ENCODE measurements at regions not wholly inside any gene's neighbourhood (a gene's known extent, or its start where the extent isn't known, plus 50 kb on each side); places are given as distances from the start of the nearest gene placed in this dataset.

DNA sequence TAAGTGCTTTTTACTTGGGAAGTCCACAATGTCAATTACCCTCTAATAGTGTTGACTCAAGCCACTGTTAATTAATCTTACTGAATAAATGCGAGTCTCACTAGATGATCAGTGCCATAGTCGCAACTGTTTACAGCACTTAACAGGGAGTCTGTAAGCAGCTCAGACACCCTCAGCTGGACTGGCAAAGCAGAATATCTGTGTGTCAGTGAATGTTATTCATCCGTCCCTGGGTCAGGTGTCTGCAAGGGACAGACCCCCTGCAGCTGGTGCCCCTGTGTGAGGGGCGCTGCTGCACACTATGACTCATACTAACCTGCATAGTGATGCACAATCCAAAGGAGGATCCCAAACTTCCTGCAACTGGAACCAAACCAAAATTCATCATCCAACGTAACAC, 306.5 kb downstream of the HHIPL2 start:
- no peak for DNase-seq (ENCODE audit: low read depth)

DNA sequence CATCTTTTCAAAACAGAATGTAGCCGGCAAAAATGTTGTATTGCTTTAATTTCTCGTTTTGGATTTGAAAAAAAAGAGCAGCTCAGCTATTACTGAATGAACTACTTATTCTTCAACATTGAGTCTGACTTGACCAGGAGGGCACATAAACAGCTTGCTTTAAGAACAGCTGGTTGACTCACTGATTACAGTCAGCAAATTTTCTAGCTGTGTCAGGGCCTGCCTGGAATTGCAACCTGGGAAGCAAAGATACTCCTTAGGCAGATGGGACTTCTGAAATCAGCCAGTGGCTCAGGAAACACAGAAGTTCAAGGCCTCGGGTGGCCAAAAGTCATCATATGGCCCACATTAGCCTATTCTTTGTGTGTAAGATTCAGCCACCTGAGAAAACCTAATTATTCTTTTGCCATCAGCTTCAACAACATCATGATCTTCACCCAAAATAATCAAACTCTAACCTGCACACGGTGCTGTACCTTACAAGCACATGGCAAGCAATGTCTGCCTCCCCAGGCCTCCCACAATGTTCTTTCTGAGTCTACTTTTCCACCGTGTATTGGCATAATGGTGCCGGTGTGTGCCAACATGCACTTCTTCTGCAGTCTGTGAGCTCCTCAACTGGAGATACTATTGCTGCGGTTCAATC, 307.2 kb downstream of the HHIPL2 start:
- peak; percentile 80 for DNase-seq (ENCODE audit: low read depth)

DNA sequence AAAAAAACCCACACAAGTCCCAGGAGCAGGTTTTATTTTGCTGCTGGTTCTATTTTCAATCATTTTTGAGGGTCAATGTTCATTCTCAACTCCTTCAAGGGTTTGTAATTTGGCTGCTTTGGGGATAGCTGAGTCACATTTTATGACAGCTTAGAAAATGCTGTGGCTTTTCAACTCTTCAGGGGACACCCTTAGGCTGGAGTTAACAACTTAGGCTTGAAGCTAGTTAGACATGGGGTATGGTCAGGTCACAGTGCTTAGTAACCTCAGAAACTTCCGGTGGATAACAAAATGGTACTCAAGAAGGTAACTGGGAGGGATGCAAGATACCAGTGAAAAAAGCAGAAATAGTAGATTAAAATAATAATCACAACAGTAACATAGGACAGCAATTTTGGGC, 308.8 kb downstream of the HHIPL2 start:
- no peak for DNase-seq (ENCODE audit: low read depth)

DNA sequence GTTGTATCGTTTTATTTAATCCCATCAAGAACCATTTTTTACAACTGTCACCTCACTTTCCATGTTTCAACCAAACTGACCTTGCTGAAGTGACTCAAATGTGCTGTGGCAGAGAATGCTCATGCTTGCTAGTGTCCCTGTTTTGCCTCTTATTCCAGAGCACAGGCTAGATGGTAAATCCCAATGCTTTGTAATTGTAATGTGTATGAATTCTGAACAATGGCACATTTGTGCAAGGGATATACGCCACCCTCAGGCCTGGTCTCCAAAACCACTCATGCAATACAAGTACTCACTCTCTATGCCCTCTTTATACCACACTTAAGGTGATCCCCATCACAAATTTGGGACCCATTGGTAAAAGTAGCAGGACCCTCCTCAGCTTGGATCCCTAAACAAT, 313.6 kb downstream of the HHIPL2 start:
- no peak for DNase-seq (ENCODE audit: low read depth)

DNA sequence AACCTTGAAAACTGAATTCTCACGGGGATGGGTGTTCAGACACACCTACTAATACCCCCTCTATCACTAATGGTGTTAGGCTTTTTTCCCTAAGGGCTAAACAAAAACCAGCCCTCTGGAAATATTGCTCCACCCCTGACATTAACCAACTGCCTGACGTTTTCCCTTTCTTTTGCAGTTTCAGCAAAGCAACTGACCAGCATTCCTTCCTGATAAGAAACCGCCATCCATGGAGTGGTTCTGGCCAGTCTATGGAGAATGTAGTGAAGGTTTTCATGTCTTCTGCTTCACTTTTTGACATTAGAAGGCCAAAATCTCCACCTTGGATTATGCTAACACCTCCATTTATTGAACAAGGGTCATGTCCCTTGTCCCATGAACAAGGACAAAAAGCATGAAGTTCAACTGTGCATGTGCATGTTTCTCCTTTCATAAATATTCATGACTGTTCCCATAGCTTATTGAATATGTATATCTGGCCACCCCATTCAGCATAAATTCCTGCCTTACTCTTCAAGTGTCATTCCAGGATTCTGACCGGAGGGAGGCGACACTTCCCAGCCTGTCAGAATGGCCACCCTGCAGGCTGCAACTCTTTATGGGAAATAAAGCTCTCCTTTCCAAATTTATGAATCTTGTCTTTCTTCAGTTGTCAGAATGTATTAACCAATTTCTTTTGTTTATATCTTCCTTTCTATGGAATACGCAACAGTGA, 314.3 kb downstream of the HHIPL2 start:
- DNase-seq (ENCODE audit: low read depth) = no peak

DNA sequence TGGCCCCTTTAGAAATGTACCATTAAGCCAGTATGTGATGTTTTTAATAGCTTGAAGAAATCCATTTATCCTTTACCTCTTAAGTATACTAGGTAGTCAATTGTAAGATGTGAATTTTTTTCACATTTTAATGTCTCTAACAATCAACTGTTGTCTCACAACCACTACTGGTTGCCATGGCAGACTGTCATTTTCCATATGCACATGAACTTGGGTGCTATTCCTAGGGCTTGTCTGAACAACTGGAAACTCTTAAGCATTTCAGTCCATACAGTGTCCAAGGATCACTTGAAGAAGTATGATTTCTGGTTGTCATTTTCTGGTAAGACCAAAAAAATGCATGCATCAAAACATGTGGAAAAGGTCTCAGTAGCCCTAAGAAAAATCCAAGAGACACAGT, 315.1 kb downstream of the HHIPL2 start:
- no peak for DNase-seq (ENCODE audit: low read depth)

DNA sequence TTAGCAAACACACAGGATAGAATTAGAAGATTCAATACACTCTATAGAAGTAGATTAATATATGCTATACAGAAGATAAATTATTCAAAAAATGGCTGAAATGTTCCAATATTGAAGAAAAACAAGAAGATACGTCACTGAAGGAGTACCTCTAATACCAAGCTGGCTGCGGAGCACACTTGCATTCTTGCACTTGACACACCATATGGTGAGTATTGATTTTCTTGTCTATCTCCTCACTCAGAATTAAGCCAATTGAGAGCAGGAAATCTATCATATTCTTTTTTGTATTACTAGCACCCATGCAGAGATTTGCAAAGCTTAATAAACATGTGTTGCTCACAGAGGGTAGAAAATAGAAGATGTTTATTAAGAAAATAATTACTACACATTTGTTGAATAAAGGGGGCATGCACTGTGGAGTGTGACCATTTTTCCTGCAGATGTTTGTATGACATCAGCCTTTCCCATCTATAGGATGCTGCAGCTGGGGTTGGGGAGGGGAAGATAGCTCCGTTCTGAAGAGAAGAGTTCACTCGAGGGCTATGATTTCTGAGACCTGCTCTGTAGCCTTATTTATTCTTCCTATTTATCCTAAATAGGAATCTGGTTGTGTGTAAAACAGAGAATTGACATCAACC, 318.1 kb downstream of the HHIPL2 start:
- DNase-seq (ENCODE audit: low read depth) = no peak

DNA sequence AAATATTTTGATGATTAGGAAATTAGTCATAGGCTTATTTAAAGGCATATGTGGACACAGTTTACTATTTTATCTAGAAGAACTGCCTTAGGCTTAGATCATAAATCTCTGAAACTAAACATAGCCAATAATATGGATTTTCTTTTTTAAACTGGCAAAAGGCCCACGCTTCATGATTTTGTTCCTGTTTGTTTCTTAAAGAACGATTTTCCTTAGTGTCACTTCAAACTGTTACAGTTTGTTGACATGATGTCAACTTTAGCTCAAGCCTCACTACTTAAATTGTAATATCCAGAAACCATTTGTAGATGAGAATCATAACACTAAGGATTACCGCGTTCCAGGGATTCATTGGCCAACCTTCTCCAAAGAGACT, 322.6 kb downstream of the HHIPL2 start:
- DNase-seq (ENCODE audit: low read depth) = no peak

DNA sequence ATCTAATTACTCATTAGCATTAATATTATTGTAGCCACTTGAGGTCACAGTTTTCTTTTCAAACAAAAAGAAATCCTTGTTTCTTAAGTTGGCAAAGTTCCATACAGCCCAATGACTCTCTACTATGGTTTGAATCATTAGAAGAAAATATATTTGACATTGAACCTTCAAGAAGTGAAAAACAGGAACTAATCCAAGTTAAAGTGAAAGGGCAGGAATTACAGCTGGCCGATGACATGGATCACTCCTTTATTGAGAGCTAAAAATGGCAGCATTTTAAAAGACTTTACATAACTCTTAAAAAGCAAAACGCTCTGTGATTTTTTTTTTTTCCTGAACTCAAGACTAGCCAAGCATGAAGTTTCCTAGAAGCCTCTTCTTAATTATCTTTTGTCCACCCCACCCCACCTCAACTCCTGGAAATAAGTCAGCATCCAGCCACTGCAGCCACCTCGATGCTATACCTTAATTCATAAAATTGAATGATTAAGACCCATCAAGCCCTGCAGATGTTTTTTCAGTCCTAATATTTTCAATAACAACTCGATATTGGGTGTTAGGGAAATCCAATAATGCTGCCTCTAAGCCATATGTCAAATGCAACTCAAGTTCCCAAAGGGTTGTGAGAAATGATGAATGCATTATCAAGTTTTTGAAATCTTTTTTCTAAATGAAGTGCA, 323.1 kb downstream of the HHIPL2 start:
- DNase-seq (ENCODE audit: low read depth) = peak; percentile 33

DNA sequence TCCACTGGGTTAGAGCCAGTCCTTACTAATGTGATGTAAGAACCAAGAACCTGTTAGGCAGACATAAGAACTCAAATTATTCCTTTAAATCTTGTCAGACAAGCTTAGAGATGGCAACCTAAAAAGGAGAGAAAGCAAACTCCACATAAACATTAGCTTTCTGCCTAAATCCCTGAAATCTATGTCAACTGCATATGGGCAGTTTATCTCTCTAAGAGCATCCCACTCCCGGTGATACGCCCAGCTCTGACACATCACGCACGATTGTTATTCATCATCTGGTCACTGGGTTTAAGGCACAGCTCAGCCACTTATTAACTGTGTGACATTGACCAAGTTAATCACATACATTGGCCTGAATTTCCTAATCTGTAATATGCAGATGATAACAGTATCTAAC, 323.7 kb downstream of the HHIPL2 start:
- DNase-seq (ENCODE audit: low read depth) = no peak

DNA sequence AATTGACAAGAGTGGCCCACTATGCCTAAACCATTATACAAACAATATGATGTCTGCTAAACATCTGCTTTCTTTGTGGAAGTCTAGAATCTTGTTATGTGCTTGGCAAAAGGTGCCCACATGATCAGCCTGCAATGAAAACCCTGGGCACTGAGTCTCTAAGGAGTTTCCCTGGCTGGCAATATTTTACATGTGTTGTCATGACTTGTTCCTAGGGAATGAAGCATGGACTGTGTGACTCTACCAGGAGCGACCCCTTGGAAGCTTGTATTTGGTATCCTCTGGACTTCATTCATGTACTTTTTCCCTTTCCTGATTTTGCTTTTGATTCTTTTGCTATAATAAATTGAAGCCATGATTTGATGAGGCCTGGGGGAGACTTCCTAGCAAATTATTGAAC, 324.9 kb downstream of the HHIPL2 start:
- no peak for DNase-seq (ENCODE audit: low read depth)

DNA sequence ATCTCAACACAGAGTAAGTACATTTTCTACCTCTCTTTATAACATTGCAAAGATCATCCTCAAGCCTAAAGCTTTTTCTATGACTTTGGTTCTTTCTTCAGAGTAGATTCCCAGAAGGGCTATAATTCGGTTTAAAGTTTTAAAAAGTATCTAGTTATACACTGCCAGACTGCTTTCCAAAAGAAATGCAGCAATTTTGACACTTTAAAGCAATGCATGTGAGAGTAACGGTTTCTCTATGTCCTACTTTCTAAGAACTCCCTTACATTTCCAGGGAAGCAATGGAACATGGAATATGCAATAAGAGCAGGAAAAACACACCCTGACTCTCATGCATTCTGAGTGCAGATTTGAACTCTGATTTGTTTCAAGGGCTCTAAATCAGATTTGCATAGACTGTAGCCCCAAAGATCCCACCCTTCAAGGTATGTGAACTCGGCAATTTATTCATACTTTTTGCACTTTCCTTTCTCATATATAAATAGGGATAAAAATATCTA, 331.6 kb downstream of the HHIPL2 start:
- no peak for DNase-seq (ENCODE audit: low read depth)

DNA sequence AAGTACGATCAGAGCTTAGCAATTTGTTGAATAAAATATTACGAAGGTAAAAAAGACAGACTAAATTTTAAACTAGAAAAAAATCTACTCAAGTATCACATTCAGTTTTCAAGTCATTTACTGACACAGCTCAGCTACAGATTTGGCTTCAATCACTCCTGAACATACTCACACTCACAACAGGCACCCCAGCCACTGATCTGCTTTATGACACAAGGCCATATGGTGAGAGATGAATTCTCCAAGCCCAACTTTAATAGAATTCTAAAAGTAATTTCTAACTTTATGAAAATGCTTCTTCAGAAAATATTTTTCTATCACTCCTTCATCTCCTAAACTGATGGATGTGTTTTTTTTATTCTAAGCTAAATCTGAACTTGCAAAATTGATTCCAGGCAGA, 337.1 kb downstream of the HHIPL2 start:
- no peak for DNase-seq (ENCODE audit: low read depth)

DNA sequence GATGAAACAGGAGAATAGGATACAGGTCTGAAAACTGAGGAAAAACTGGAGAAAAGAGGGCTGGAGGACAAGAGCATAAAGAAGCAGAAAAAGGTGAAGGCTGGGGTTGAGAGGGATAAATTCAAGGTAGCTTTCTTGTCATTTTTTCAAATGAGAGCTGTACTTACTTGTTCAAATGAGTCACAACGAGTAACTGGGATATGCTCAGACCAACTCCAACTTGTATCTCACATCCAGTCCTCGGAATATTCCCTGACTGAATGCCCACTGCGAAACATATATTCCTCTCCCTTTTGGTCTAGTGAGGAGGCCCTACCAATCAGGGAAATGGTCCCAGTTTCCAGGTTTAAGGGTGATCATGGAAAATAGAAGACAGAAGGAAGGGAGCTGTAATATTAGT, 343.4 kb downstream of the HHIPL2 start:
- no peak for DNase-seq (ENCODE audit: low read depth)

DNA sequence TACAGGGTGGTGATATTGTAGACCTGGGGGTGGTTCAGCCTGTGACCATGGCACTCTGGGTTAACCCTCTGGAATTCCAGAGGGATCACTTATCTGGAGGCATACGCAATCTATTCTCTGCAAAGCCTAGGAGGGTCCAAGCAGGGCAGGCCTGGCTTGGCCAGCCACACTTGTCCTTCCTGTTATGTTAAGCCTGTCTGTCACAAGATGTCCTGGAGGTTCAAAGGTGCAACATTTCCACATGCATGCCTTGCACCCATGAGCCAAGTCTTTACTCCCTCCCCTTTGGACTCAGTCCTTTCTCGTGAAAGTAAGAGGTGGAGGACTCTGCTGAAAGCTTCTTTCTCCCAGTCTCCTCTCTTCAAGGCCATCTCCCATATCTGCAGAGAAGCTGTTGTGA, 345.1 kb downstream of the HHIPL2 start:
- DNase-seq (ENCODE audit: low read depth) = no peak

DNA sequence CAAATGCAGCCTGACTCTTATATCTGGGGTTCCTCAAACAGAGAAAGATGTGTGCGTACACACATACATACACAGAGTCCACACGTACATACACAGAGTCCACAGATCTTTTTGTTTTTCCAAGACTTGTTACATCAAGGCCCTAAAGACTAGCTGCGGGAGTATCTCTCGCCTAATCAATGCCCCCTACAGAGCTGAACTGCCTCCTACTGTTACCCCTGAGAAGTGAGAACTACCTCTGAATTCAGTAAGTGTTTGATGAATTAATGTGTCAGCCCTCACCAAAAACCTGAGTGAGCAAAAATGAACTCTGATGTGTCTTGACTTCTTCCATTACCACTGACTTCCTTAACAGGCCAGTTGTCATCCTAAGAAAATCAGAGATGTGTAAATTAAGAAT, 351.2 kb downstream of the HHIPL2 start:
- DNase-seq (ENCODE audit: low read depth) = no peak

DNA sequence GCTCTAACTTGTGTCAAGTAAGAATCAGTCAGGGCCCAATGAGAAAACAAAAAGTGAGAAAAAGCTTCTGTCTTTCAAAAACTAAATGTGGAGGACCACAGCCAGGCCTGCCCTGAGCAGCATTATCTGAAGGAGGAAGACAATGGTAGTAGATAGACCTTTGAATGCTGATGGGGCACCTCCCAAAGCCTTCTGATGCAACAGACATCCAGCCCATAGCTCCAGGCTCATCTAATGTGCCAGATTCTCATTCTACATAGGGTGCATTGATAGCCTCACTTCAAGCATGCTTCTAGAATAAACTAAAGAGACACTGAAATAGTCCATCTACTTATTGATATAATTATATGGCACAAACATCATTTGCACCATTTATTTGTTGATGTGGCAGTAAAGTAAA, 351.6 kb downstream of the HHIPL2 start:
- DNase-seq (ENCODE audit: low read depth) = no peak

DNA sequence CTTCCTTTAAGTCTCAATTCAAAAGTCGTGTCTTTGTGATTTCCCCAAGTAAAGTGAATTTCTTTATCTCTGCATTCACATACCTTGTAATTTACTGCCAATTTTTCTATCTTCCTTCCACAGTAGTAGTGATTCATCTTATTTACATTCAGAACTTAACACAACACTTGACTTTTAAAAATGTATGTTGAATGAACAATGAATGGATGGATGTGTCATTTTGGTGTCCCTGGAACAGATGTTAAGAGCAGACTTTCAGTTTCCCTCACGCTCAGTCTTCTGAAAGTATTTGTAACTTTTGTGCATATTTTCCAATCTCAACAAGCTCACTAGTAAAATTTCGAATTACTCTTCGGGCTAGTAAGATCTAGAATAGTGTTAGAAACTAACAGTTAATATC, 352.0 kb downstream of the HHIPL2 start:
- DNase-seq (ENCODE audit: low read depth) = no peak

DNA sequence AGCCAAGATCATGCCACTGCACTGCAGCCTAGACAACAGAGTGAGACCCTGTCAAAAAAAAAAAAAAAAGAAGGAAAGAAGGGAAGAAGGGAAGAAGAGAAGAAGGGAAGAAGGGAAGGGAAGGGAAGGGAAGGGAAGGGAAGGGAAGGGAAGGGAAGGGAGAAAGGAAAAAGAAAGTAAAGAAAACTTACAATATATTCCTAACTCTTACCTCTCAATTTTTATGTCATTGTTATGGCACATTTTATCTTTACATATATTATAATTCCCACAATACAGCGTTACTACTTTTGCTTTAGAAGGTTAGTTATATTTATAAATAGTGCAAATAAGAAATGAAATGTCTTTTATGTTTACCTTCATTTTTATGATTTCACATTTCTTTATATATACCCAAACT, 358.7 kb downstream of the HHIPL2 start:
- DNase-seq (ENCODE audit: low read depth) = no peak

DNA sequence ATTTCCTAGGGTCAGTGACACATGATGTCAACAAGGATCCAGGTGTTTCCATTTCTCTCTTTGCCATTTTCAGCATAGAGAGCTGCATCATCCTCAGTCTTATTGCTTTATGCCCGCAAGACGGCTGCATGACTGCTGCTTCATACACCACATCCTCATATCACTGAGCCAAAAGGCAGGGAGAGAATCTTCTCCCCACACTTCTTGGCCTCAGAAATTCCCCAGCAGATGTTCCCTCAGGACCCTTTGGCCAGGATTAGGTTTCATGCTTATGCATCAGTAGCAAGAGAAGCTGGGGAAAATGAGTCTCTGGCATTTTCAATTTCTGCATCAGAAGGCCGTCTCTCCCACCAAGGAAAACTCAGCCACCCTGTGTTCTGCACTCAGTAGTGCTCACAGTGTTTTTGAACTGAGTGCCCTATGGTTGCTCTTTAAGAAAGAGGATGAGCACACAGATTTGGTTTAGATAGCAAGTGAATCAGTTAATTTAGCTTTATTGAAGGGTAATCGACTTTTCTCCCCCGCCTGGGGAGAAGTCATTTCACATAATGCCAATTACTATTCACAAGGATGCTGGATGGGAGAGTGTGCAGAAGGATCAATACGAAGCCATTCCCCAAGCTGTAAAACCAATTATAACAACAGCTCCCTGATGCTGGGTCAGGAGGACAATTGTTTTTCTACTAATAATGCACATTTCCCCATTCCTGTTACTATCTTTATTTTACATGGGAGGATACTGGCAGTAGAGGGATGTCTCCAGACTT, 360.2 kb downstream of the HHIPL2 start:
- no peak for DNase-seq (ENCODE audit: low read depth)

DNA sequence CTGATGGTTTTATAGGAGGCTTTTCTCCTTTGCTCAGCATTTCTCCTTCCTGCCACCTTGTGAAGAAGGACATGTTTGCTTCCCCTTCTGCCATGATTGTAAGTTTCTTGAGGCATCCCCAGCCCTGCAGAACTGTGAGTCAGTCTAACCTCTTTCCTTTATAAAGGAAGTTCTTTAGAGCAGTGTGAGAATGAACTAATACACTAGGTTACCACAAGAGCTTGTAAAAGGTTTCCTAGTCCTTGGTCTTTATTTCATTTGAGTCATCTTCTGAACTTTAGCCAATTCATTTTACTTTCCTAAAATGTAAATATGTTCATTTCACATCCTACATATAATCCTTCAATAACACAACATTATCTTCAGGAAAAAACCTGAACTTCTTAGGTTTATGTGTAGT, 365.3 kb downstream of the HHIPL2 start:
- DNase-seq (ENCODE audit: low read depth) = peak; percentile 59

DNA sequence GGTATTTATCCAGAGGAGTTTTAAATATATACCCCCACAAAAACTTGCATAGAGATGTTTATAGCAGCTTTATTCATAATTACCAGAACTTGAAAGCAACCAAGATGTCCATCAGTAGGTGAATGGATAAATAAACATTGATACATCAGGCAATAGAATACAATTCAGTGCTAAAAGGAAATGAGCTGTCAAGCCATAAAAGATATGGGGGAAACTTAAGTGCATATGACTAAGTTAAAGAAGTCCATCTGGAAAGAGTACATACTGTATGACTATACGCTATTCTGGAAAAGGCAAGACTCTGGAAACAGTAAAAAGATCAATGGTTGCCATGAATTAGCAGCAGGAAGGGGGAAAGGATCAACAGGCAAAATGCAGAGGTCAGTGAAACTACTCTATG, 366.7 kb downstream of the HHIPL2 start:
- DNase-seq (ENCODE audit: low read depth) = no peak

All from LHCN-M2 (cell line).